ENCODE measurements at regions not wholly inside any gene's neighbourhood (a gene's known extent, or its start where the extent isn't known, plus 50 kb on each side); places are given as distances from the start of the nearest gene placed in this dataset.

- no peak for TF ChIP-seq CTCF (IDR thresholded peaks at IDR 0.05; ENCODE audit: low read length)
- no peak for TF ChIP-seq EZH2 (IDR thresholded peaks at IDR 0.05; ENCODE audit: borderline replicate concordance, low read length)
Observed at GRCh38 chr2:38474021-38474456, 97.0 kb upstream of the ATL2 start.

Data from OCI-LY1 (cell line).